NT2/D1 (cell line): ENCODE measurements at regions not wholly inside any gene's neighbourhood (a gene's known extent, or its start where the extent isn't known, plus 50 kb on each side); places are given as distances from the start of the nearest gene placed in this dataset.

Experiments
- SUZ12 ChIP-seq: IDR thresholded peaks from 2 replicates; pipeline ENCODE4 v1.6.1; 2011; ENCODE audit not compliant: insufficient read length, insufficient read depth; ENCODE audit errors: extremely low read depth
- YY1 ChIP-seq: IDR thresholded peaks from 2 replicates; pipeline ENCODE4 v1.6.1; 2011; ENCODE audit not compliant: insufficient read length, insufficient read depth
- ZNF274 ChIP-seq: IDR thresholded peaks from 2 replicates; pipeline ENCODE4 v1.6.1; 2011; ENCODE audit warnings: mild to moderate bottlenecking, low read depth, low read length

DNA sequence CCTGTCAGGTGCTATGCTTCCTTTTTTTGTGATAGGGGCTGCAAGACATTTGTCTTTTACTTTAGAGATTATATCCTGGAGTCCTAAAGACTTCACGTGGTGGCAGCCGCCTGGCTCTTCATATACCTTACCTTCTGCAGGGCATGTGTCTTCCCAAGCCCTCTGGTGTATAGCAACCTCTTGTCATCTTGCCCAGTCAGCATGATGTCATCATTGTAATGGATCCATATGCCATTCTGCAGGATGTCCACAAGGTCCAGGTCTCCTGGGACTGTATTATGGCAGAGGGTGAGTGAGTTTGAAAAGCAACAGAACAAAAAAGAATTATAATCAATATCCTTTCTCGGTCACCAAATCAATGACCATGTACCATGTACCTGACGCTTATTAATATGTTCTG, 82.2 kb upstream of the SCOC start:
- no peak for TF ChIP-seq YY1
- no peak for TF ChIP-seq ZNF274
- TF ChIP-seq SUZ12: no peak
